Hypothalamus (tissue), 51 donors: ENCODE measurements at regions not wholly inside any gene's neighbourhood (a gene's known extent, or its start where the extent isn't known, plus 50 kb on each side); places are given as distances from the start of the nearest gene placed in this dataset.
A peak's percentile ranks its signal among the peaks of the same experiment; 100 is the strongest.
"Not testable (repeated sequence)": the region's sequence is repeated elsewhere in the genome, so short reads cannot be mapped to it uniquely, and the experiment has no call there.

Experiments
- DNase-seq, 51 donors: peaks; one replicate each; lab custom pipeline; 2025; lab: John Stamatoyannopoulos, UW

DNA sequence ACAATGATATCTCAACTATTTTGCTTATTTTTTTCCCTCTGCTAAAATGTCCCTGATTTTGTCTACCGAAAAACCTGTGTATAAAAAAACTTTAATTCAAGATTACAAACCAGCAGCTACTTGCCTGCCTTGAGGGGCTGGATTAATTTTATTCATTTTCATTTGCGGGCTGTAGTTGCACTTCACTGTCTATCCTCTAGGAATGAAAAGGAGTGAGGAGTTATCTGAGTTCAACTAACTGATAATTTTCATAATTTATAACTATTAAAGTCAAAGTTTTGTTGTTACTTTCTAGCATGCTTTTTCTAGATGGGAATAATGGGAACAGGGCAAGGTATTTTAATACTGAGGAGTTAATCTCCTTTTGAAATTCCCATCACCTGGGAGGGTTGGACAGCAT lies 50.3 kb upstream of the AGTPBP1 start:
- DNase-seq = not testable (repeated sequence)

GRCh38 chr9:85802978-85803695 lies 61.4 kb upstream of the AGTPBP1 start:
- DNase-seq = not testable (repeated sequence)

DNA sequence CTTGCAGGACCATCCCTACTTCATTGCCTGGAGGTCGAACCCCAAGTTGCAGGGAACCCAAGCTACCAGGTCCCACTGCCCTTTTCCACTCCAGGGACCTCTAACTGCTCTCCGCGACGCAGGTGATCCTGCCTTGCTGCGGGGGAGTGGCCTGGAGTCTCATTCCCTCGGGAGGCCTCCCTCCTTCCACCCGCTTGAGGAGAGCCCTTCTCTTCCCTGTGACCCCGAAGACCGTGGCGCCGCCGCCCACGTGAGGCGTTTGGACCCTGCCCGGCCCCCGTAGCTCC lies 63.0 kb upstream of the AGTPBP1 start:
- DNase-seq = not testable (repeated sequence)

DNA sequence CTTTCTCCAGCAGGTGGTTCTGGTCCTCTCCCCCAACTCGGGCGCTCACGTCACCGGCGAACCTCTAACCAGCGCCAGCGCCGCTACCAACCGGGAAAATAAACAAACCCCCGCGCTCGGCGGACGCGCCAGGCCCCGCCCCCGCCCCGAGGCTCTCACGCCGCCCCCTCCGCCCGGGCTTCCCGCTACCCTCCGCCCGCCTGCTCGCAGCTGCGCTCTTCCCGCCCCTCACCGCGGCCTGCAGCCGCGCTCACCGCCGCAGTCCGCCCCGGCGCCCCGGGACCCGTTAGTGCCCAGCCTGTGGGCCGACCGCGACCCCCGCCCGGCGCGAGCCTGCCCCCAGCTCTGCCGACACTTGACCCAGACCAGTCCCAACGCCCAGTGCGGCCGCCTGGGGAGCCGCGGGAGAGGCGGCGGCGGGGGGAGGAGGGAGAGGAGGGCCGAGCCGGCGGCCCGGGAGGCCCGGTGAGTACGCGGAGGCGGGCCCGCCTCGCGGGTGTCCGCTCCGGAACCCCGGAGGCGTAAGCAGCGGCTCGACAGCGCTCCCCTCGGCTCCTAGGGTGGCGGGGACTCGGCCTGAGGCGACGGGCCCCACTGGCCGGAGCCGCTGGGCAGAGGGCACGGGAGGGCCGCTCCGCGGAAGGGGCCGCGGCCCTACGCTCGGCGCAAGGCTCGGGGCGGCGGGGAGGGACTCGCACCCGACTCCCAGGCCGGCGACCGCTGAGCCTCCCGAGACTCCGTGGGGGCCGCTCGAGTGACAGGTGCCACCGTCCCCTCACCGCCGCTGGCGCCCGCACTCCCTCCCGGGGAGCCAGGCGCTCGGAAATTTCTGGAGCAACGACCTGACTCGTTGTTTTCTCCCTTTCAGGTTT lies 63.6 kb upstream of the AGTPBP1 start:
- peak; percentile 30 to 93 (median 78) for DNase-seq

DNA sequence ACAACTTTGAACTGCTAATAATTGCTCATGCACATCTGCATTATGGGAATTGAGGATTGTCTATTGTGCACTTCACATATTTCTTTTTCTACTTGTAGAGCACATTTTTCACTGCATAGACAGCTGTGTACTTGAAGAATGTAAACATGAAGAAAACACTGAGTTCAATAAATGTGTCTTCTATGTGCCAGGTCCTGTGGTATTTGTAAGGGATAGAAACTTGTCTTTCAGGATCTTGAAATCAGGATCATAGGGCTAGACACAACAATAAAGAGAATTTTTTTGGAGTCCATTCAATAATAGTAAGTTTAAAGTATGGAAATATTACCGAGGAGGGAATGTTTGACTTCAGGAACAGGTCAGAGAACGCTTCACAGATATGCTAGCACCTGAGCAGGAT lies 66.6 kb upstream of the AGTPBP1 start:
- DNase-seq = not testable (repeated sequence)

GRCh38 chr9:85813388-85813787 lies 71.6 kb upstream of the AGTPBP1 start:
- not testable (repeated sequence) for DNase-seq

DNA sequence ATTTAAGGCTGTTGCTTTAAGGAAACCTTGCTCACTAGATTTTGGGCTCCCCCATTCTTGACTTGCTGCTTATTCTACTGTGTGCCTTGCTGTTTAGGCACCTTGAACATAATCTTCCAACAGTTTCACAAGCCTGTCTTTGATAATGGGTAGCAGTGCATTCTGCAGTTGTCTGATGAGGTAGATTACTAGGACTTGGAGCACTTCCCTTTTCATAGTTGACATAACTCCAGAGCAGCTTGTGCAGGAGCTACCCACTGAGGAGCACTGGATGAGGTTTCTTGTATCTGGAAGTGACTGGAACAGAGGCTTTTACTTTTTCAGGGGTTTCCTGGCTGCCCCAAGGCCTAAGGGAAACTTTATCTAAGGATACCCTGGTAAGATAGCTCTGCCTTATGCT lies 73.0 kb upstream of the AGTPBP1 start:
- not testable (repeated sequence) for DNase-seq

DNA sequence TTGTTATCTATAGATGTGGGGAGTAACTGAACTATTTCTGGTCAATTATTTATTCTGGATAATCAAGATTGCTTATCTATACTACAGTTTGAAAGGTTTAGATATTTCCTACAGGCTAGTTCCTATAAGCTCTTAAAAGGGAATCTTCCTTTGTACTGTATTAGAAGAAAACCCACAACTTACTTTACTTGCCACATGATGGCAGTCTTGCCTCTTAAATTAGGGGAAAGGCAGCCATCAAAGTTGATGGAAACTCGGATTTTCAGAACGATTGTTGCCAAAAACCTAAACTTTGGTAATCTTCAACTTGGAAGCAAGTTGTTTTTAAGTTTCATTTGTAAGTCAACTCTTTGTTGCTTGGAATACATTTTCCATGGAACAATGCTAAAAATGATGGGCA lies 77.2 kb upstream of the AGTPBP1 start:
- DNase-seq = peak in 2 of 51 donors; percentile 12 to 20

DNA sequence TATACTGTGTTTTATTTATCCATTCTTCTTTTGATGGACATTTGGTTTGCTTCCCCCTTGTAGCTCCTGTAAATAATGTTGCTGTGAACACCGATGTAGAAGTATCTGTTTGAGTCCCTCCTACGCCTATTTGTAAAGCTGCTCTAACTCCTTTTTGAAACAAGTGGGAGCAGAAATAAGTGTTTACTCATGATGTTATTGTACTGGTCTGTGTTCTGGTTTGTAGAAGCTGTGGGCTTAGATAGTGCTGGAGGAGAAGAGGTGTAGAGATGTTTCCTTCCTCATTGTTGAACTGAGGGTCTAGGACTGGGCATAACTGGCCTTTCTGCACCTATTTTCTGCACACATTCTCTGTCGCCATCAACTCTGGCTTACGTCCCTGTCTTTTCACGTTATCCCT lies 78.8 kb upstream of the AGTPBP1 start:
- not testable (repeated sequence) for DNase-seq

- not testable (repeated sequence) for DNase-seq
Observed at GRCh38 chr9:85824949-85825348, 83.2 kb upstream of the AGTPBP1 start.

DNA sequence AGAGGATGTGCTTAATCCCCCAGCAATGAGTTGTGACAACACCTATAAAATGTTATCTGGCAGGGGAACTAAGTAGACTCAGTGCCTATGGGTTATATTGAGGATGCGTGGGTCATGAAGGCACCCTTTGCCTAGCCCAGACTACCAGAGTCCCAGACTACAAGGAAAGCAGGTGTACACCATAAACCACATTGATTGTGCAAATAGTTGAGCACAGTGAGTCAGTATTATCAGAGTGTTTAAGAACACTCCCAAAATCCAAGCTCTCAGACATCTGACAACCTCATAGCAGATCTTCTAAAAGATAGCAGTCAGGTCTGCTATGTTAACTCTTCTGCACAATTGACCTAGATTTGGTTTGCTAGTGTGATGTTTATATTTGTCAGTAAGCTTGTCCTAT lies 92.8 kb upstream of the AGTPBP1 start:
- DNase-seq = not testable (repeated sequence)

DNA sequence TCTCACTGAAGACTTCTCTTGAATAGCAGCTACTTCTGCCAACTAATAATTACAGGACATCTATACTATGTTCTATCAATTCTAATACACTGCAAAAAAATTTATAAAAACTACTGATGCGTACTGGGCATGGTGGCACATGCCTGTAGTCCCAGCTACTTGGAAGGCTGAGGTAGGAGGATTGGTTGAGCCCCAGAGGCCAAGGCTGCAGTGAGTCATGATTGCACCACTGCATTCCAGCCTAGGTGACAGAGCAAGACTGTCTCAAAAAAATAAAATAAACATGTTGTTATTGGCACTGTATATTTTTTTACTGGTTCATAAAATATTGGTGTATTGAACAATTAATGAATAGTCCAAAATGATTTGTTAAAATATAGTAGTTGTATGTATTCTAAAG lies 97.0 kb upstream of the NAA35 start:
- not testable (repeated sequence) for DNase-seq

- not testable (repeated sequence) for DNase-seq
Observed at GRCh38 chr9:85847782-85848181, 93.2 kb upstream of the NAA35 start.

GRCh38 chr9:85858056-85858750 lies 82.7 kb upstream of the NAA35 start:
- no peak for DNase-seq

DNA sequence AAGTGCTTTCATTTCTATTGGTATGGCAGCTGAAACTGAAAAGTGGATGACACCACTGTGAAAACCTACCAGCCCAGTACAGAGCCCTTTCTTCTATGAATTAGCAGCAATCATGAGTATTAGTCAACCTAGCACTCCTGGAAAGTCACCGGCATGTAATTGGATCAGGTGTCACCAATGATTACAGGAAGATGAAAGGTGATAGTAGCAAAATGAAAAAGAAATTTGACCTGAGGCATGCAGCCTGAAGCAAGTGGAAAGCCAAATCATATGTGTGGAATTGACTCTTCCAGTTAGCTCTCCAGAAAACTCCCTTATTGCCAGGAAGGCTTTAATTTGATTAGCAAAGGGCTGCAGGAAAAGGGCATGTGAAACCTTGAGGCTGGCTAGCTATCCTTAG lies 81.2 kb upstream of the NAA35 start:
- no peak for DNase-seq

- DNase-seq = not testable (repeated sequence)
Observed at GRCh38 chr9:85861882-85862281, 79.1 kb upstream of the NAA35 start.

DNA sequence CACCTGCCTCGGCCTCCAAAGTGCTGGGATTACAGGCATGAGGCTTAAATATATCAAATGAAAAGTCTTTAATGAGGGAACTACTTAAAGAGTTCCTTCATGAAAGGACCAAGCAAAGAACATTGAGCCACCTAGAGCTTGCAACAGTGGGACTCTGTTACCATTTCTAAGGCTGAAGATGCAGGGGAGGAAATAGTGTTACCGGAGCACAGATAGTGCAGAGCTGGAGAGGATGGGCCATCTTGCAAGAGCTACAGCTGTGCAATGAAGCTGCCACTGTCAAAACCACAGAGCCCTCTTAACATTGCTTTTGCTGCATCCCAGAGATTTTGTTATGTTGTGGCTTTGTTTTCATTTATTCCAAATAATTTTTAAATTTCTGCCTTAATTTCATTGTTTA lies 77.1 kb upstream of the NAA35 start:
- DNase-seq = no peak

GRCh38 chr9:85871008-85871407 lies 69.9 kb upstream of the NAA35 start:
- DNase-seq = no peak

- not testable (repeated sequence) for DNase-seq
Observed at GRCh38 chr9:85871683-85872082, 69.3 kb upstream of the NAA35 start.

DNA sequence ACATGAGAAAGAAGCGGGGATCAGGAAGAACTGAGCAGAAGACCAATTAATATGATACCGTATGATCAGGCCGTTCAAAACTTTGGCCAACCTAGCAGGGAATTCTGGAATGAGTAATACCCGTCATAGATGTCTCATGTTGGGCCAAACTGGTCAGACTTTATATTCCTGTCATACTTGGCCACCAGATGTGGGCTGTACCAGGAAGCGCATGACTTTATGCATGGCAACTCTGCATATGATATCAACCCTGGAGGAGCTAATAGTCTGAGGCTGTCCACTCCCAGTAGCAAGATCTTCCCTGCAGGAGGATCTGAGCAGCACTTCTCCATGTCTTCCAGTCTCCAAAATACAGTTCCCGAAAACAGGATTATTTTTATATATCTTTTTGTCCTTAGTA lies 68.5 kb upstream of the NAA35 start:
- DNase-seq = no peak

DNA sequence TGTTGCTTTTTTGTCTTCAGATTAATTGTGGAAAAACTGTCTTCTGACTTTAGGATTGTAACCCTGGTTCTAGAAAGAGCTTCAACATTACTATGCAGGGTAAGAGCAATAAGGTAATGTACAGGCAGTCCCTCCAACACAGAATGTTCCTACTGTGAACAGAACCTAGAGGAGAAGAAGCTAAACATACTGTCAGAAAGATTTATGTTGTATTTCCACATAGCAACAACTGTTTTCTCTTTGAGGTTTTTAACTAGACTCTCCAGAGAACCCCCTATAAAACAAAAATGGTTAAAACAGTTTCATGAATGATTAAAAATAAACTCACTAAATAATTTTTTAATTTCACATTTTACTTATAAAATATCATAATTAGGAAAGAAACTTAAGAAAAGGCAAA lies 64.3 kb upstream of the NAA35 start:
- no peak for DNase-seq
